Peyer's patch (tissue), 4 donors: ENCODE measurements at regions not wholly inside any gene's neighbourhood (a gene's known extent, or its start where the extent isn't known, plus 50 kb on each side); places are given as distances from the start of the nearest gene placed in this dataset.

Experiments used
- DNase-seq, 3 donors: peaks; one replicate each; pipeline ENCODE4 v3.0.0-alpha.2; 2017 to 2019
- H3K27ac ChIP-seq, 4 donors: fragments of 200-600 bp; sonication (generic); one replicate each; pipeline ENCODE4 v1.5.1; 2016 to 2019
- H3K27me3 ChIP-seq, 2 donors: fragments of 200-600 bp; sonication (generic); one replicate each; pipeline ENCODE4 v1.5.1; 2019
- H3K36me3 ChIP-seq, 3 donors: fragments of 200-600 bp; sonication (generic); one replicate each; pipeline ENCODE4 v1.5.1; 2016 to 2019
- H3K4me1 ChIP-seq, 4 donors: fragments of 200-600 bp; sonication (generic); one replicate each; pipeline ENCODE4 v1.5.1; 2016 to 2019
- H3K4me3 ChIP-seq, 4 donors: fragments of 200-600 bp; sonication (generic); 1 replicate in 3 of 4; 2 replicates in 1 of 4; pipeline ENCODE4 v1.5.1; 2016 to 2019; ENCODE audit warnings: mild to moderate bottlenecking in 1 of 4
- H3K9me3 ChIP-seq, 4 donors: fragments of 200-600 bp; sonication (generic); one replicate each; pipeline ENCODE4 v1.5.1; 2016 to 2019; ENCODE audit warnings: mild to moderate bottlenecking in 1 of 4
- CTCF ChIP-seq, 6 experiments: fragments of 450-650 bp in 4 of 6; fragments of 200-600 bp in 2 of 6; sonication (generic) in 1 of 6; IDR thresholded peaks; one replicate each; pipeline ENCODE4 v1.5.1; 2017 to 2019; ENCODE audit warnings: antibody characterized with exemption in 6 of 6, mild to moderate bottlenecking in 3 of 6, moderate library complexity in 1 of 6
- POLR2A ChIP-seq, 2 donors: fragments of 450-650 bp; IDR thresholded peaks; one replicate each; pipeline ENCODE4 v1.5.1; 2017; ENCODE audit warnings: antibody characterized with exemption in 2 of 2, mild to moderate bottlenecking in 2 of 2, moderate library complexity in 2 of 2

- no peak for DNase-seq
- Histone ChIP-seq H3K4me1 (no peaks in the 10 kb centered on the region), H3K36me3 (no peaks in the 10 kb centered on the region), H3K4me3 (no peak overlapping the region), H3K27ac (no peak overlapping the region), H3K9me3 (no peaks in the 10 kb centered on the region), H3K27me3 (no peaks in the 10 kb centered on the region)
- no peak for TF ChIP-seq POLR2A (IDR thresholded peaks at IDR 0.05)
- no peak for TF ChIP-seq CTCF (IDR thresholded peaks at IDR 0.05)
These were observed 144.0 kb upstream of the KCND3 start for GRCh38 chr1:112133487-112133886.

GRCh38 chr1:112140743-112141142 is 151.3 kb upstream of the KCND3 start:
- TF ChIP-seq CTCF (IDR thresholded peaks at IDR 0.05) (no peak), POLR2A (IDR thresholded peaks at IDR 0.05) (no peak)

DNA sequence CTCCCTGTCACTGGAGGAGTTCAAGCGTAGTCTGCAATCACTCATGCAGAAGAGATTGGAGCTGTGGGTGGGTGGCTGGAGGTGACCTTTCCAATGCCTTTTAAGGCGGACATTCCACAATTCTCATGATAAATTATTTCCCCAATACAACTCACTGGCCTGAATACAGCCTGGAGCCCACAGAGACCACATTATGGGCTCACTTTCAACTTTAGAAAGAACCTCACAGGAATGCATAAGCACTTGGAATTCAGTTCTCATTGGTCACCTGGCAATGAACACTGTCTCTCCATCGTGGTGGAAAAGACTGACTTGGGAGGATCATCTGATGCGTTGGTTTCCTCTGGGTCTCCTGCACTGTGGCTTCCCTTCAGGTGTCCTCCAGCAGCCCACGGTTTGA is 151.8 kb upstream of the KCND3 start:
- H3K9me3 ChIP-seq, result no peaks in the 10 kb centered on the region
- no peak overlapping the region for H3K4me3 ChIP-seq
- H3K27ac ChIP-seq, result no peak overlapping the region
- peaks cover 0 to 3% (median 0%) of the 10 kb centered on the region in 4 donors for H3K4me1 ChIP-seq
- no peaks in the 10 kb centered on the region for H3K36me3 ChIP-seq
- TF ChIP-seq POLR2A (IDR thresholded peaks at IDR 0.05) (no peak), CTCF (IDR thresholded peaks at IDR 0.05) (no peak)
- DNase-seq, result no peak
- H3K27me3 ChIP-seq, result no peaks in the 10 kb centered on the region

More at GRCh38 chr1:112140743-112141142, 151.3 kb upstream of the KCND3 start:
- no peak for DNase-seq
- no peaks in the 10 kb centered on the region for H3K27me3 ChIP-seq
- H3K4me3 ChIP-seq, result no peak overlapping the region
- no peaks in the 10 kb centered on the region for H3K36me3 ChIP-seq
- no peaks in the 10 kb centered on the region for H3K9me3 ChIP-seq
- peaks cover 0 to 3% (median 0%) of the 10 kb centered on the region in 4 donors for H3K4me1 ChIP-seq
- no peak overlapping the region for H3K27ac ChIP-seq

GRCh38 chr1:112141923-112142322 is 152.5 kb upstream of the KCND3 start:
- H3K4me1 ChIP-seq, result peaks cover 0 to 3% (median 0%) of the 10 kb centered on the region in 4 donors
- no peak overlapping the region for H3K27ac ChIP-seq
- no peaks in the 10 kb centered on the region for H3K9me3 ChIP-seq
- TF ChIP-seq CTCF (IDR thresholded peaks at IDR 0.05) (no peak), POLR2A (IDR thresholded peaks at IDR 0.05) (no peak)
- no peak overlapping the region for H3K4me3 ChIP-seq
- no peaks in the 10 kb centered on the region for H3K27me3 ChIP-seq
- no peak for DNase-seq
- no peaks in the 10 kb centered on the region for H3K36me3 ChIP-seq

DNA sequence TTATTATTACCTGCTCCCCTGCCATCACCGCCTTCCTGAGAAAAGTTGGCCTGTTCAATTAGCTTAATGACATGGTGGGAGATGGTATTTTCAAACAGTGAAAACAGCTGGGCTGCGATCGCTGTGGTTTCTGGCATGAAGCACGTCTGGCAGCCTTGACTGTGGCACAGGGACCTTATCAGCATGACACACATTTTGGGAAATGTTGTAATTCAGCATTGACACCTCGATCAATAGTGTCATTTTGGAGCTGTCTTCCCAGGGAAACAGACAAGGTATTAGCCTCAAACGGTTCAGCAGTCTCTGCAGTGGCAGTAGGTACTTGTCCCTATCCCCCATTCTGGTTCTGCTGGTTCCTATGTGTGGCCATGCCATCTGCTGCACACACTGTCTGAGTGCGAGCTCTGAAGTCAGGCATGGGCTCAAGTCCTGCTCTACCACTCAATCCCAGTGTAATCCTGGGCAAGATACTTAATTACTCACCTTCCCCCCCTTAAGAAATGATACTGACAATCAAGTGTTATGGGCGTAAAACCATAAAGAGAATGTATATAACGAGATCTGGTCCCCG is 154.5 kb upstream of the KCND3 start:
- no peak for DNase-seq
- no peaks in the 10 kb centered on the region for H3K9me3 ChIP-seq
- H3K27me3 ChIP-seq, result no peaks in the 10 kb centered on the region
- H3K4me1 ChIP-seq, result peaks cover 0 to 3% (median 0%) of the 10 kb centered on the region in 4 donors
- no peak for TF ChIP-seq POLR2A (IDR thresholded peaks at IDR 0.05)
- no peak for TF ChIP-seq CTCF (IDR thresholded peaks at IDR 0.05)
- no peak overlapping the region for H3K4me3 ChIP-seq
- no peaks in the 10 kb centered on the region for H3K36me3 ChIP-seq
- no peak overlapping the region for H3K27ac ChIP-seq
